HUDEP-2 (cell line): ENCODE measurements at regions not wholly inside any gene's neighbourhood (a gene's known extent, or its start where the extent isn't known, plus 50 kb on each side); places are given as distances from the start of the nearest gene placed in this dataset.
A peak's percentile ranks its signal among the peaks of the same experiment; 100 is the strongest.
"Not testable (repeated sequence)": the region's sequence is repeated elsewhere in the genome, so short reads cannot be mapped to it uniquely, and the experiment has no call there.

Experiments used
- DNase-seq, 76 experiments: peaks; one replicate each; lab custom pipeline; 2025; ENCODE audit not compliant: unreplicated experiment in 76 of 76; lab: John Stamatoyannopoulos, UW

DNA sequence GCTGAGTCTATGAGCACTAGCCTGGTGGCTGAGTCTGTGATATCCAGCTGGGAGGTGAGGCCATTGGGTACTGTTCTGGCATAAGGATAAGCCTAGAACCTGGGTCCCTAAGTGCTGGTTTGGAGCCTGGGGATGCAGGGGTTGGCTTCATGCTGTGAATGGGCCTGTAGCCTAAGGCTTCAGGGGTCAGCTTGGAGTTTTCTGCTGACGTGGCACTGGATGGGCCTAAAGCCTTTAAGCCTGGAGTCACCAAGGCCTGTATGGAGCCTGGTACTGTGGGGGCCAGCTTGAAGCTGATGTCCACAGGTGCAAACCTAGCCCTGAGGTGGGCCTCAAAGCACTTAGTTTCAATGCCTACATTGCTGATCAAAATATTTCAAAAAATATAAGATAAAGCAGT, 979.6 kb upstream of the POU3F4 start:
- no peak for DNase-seq

DNA sequence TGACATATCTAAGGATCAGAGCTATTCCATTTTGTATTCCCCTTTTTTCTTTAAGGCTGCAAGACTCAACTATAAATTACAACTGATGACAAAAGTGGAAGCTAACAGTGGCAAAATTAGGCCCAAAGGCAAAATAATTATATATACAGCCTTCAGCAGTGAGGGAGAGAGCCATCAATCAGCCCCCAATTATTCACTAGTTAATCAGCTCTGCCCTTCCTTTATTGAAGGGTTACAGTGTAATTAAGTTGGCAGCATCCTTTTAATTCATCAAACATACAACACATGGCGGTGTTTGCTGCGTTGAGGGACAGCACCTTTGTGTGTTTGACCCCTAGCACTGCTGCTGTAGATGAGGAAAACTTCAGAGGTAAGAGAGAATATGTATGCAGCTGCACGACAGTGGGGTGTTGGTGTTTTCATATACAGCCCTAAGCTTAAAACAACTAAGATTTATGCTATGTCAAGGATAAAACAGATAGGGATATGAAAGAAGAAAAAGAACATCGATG, 973.9 kb upstream of the POU3F4 start:
- DNase-seq: no peak

DNA sequence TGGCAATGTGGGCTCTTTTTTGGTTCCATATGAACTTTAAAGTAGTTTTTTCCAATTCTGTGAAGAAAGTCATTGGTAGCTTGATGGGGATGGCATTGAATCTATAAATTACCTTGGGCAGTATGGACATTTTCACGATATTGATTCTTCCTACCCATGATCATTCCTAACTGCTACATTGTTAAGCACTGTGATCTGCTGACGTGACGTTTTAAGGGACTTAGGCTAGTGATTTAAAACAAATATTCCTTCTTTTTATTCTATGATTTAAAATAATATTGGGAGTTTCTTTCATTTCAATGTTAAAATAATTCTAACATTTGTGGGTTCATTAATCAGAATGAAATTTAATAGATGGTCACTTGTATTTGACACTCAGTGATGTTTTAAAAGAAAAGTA, 970.9 kb upstream of the POU3F4 start:
- DNase-seq: not testable (repeated sequence)

DNA sequence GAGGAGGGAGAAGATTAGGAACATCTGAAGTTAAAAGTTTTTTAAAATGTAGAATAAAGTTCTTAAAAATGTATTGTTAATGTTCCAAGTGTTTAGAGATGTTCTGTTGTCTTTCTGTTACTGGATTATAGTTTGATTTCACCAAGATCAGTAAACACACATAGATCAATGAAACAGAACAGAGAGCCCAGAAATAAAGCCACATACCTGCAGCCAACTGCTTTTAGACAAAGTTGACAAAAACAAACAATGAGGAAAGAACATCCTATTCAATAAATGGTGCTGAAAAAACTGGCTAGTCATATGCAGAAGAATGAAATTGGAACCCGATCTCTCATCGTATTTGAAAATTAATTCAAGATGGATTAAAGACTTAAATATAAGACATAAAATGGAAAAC, 966.3 kb upstream of the POU3F4 start:
- no peak for DNase-seq

DNA sequence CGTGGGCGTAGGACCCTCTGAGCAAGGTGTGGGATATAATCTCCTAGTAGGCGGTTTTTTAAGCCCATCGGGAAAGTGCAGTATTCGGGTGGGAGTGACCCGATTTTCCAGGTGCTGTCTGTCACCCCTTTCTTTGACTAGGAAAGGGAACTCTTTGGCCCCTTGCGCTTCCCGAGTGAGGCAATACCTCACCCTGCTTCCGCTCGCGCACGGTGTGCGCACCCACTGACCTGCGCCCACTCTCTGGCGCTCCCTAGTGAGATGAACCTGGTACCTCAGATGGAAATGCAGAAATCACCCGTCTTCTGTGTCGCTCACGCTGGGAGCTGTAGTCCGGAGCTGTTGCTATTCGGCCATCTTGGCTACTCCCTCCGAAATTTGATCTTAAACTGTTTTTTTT, 955.9 kb upstream of the POU3F4 start:
- DNase-seq: not testable (repeated sequence)

DNA sequence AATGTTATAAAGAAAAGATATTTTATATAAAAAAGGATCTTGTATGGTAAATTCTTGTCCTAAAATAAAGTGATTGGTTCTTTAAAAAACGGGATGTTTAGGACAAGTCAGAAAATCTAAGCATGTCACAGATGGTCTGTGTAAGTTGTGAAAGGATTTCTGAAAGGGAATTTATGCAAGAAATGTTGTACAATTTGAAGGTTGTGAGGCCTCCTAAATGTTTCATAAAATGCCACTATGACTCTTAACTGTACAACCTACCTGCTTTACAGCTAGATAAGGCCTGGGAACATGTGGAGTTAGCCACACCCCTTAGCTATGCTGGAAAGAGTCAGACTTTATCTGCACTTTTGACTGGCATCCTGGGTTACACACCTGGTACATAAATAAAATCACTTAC, 951.5 kb upstream of the POU3F4 start:
- DNase-seq: no peak

DNA sequence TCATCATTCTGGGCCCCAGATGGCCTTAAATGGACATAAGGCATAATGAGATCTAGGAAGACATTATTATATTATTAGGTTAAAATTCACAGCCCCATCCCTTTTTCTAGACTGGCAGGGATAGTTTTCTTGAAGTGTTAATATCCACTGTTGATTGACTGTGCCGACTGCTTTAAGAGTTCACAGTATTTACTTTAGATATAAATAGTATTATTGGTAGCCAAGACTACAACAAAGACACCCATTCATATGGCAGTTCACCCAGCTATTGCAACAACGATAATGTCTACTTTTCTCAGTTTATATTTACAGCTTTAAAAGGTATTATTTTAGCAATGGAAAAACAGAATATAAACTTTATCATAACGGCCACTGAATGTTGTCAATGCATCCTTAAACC, 922.2 kb upstream of the POU3F4 start:
- DNase-seq: no peak

DNA sequence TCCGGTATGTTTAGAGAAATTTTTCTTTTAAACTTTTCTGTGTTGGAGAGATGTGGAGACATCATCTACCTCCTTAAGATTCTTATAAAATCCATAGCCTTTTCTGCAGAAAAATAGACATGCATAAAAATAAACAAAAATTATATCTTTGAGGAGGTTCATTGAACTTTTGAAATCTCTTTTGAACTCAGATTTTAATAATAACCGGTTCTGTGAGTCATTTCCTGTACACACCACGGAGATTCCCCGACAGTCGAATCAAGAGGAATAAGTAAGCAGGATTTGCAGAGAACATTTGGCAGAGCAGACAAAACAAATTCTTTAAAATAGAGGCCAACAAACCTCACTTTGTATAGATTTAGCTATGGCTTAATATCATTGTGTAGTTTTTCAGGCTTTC, 918.7 kb upstream of the POU3F4 start:
- DNase-seq: no peak

DNA sequence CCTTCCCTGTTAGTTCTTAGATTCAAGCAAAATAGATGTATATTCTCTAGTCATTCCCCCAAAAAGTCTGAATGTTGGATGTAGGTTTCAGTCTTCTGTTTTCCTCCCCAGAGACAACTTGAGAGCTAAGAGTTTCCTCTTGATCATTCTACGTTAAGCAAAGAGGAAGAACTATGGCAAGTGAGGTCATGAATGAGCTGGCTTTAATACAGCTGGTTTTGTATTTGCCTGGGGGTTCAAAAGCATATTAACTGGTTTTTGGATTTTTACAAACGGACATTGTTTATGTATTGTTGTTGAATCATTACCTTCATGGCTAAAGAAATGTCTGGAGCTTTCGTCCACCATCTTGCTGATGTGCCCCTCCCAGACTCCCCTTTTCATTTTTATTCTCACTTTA, 916.7 kb upstream of the POU3F4 start:
- no peak for DNase-seq

DNA sequence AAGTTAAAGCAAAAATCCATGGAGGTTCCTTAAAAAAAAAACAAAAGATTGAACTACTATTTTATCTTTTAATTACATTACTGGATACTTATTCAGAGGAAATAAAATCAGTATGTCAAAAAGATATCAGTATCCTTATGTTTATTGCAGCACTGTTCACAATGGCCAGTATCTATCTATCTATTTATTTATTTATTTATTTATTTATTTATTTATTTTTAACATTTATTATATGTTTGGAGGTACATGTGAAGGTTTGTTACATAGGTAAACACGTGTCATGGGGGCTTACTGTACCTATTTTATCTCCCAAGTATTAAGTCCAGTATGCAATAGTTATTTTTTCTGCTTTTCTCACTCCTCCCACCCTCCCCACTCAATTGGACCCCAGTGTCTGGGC, 881.1 kb upstream of the POU3F4 start:
- no peak for DNase-seq

DNA sequence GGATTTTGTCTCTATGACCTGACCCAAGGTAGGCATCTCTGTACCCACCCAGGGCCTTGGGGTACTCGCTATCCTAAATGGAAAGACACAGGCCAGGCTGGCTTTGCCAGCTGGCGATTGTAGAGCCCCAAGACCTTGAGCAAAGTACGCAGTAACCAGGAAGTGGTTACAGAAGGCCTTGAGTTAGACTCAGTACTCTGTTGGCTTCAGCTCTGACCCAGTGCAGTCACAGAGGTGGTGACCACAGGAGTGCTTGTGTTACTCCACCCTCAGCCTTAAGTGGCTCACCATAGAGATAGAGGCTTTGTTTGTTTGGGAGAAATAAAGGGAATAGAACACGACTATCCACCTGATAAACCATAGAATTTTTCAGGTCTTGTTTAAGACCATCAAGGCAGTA, 880.5 kb upstream of the POU3F4 start:
- no peak for DNase-seq

DNA sequence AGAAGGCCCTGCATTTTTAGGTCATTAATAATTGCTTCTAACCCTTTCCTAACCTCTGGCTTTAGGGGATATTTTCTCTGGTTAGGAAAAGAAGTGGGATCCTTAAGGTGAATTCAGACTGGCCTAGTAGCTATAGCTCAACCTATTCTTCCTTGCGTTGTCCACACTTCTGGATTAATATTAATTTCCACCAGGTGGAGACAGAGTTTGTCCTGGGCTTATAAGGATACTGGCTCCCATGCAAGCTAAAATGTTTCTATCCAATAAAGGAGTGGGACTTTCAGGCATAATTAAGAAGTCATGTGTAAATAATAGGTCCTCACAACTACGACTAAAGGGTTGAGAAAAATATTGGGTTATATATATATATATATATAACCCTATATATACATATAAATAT, 860.0 kb upstream of the POU3F4 start:
- no peak for DNase-seq

DNA sequence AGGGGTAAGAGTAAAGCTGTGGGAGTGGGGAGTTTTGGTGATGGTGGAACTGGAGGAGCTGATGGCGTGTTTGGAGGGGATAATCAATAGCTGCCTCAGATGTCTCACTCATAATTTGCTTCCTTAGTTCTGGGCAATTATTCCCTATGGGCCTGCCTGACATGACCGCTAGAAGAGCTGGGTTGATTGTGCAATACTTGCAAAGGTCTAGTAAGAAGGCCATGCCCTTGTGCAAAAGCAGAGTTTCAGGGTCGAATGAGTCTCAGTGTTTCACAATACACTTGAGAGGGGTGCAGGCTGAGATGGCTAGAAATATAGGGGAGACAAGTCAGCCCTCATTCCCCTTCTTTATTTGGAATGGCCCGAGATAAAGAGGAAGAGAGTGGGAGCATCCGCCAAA, 858.4 kb upstream of the POU3F4 start:
- no peak for DNase-seq

DNA sequence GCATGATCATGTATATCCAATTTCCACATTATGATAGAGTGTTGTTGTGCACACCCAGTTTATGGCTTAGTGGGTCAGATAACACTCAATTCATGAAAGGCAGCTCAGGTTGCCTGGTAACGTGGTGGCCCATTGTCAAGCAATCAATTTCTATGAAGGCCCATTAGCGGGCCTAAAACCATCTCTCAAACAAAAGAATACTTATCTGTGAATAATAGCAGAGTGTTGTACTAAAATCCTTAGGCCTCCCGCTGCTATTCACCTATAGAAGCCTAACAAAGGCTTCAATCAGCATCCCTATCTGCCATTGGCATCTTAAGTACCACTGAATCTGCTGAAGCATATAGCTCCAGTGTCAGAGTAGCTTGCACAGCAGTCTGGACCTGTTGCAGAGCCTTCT, 849.6 kb upstream of the POU3F4 start:
- no peak for DNase-seq

DNA sequence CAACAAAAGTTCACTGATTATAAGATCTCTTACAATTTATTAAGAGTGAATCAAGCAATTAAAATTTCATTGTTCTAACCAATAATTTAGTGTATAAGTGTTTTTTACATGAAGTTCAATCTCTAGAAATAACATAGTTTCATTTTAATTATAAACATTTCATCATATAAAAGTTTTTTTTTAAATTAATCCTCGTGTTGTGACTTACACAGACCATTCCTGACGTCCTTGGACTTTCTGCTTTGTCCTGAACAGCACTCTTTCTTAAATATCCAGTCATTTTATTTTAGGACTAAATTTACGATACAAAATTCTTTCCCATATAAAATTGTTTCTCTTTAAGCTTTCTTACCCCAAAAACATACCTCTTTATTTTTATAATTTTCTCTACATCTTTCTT, 841.7 kb upstream of the POU3F4 start:
- DNase-seq: no peak

DNA sequence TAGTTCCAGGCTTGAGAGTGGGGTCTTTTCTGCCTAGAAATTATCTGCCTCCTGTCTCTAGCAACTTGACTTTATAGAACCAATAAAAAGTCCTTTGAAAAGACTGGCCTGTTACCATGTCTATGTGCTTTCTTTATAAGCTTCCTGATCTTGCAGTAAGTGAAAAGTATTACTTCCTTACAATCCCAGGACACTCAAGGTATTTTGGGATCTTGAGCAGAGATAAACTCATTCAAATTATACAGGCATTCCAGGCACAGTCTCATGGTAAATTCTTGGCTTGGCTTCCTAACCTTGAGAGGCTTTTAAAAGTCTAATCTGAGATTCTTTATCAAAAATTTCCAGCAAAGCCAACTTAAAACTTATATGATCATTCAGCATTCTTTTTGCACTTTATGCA, 833.0 kb upstream of the POU3F4 start:
- DNase-seq: no peak

DNA sequence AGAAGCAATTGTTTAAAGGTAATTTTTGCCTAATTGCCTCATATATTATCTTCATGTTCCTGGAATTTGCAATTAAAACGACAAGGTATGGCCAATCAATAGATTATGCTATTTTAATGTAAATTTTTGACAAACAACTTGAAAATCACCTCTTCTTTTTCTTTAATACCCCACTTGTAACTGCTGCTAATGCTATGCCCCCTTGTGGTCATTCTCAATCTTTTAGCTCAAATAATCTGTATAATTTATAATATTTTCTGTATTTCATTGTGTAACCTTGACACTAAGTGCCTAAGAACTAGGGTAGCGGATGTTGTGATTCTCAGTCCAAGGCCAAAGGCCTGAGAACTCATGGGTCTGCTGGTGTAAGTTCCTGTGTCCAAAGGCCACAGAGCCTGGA, 831.7 kb upstream of the POU3F4 start:
- DNase-seq: no peak

DNA sequence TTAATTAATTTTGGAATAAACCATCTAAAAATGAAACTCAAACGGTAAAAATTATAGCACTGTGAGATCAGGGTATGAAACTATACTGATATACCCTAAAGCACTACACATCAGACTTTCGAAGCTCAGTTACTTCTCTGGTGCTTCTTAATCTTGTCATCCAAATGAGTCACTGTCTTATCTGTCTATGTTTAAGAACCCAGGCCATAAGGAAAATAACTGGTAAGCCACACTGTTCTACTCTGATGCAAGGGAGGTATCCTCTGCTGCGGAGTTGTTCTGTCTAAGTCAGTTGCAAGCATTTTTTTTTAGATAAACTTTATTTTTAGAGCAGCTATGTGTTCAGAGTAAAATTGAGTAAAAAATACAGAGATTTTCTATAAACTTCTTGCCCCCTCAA, 830.8 kb upstream of the POU3F4 start:
- peak in 1 of 76 experiments; percentile 2 for DNase-seq

DNA sequence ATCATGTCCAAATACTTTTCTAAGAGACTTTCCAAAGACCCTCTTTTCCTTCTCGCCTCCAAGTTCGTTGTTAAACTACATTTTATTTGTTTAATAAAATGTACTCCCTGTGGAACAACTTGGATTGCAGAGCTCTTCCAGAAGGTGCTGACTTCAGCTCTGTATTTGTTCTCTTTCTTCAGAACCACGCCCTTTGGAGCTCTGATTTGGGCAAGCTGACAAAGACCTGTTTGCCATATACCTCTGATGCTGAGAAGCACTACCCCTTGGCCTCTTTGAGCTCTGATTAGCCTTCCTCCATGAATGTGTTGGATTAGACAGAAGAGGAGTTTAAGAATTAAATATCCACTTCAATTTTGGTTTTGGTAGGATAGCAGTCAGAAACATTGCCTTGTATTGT, 815.1 kb upstream of the POU3F4 start:
- DNase-seq: no peak

DNA sequence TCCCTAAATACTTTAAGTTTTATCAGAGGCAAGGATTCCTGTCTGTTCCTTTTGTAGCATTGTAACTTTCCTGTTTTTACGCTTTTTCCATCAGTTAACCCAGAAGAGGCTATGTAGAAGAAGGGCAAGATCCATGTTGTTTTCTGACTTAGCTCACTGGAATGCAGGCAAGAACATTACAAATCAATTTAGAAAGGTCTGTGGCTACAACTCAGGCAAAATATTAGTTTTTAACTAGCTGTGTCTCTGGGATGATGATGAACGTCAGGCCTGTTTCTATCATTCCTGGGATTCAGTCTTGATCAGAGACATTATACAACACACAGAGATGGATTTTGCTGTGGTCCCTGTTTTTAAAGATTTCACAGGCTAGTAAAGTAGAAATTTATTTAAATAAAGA, 813.0 kb upstream of the POU3F4 start:
- no peak for DNase-seq

DNA sequence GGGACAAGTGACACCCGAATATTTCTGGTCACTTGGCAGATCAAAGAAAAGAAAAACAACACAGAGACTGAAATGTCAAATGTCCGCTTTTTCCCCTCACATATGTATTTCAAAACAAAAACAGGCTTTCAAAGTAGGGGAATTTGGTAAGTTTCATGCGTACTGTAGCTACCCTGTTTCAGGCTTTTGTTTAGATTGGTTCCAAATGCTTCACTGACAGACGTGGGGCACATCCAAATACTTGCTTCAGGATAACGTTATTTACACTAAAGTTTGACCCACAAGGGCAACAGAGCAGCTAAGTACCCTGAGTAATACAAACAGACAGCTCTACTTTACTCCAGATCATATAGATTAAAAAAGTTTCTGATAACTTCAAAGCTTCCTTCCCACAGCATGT, 804.5 kb upstream of the POU3F4 start:
- DNase-seq: no peak

DNA sequence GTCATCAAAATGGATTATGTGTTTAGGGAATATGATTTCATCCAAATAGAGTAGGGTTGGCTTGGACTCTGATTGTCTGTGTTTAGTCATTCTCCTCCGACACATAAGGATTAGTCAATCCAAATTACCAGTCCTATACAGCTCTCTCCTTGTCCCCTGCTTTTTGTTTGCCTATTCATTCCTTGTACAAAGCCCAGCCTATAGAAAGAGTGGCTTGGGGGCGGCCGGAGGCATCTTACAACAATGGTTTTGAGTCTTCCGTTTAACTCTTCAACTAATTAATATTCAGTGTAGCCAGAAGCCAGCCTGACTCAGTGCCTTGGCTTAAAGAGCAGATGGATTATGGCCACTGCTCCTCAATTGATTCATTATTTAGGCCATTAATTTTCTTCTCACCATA, 796.6 kb upstream of the POU3F4 start:
- DNase-seq: no peak

DNA sequence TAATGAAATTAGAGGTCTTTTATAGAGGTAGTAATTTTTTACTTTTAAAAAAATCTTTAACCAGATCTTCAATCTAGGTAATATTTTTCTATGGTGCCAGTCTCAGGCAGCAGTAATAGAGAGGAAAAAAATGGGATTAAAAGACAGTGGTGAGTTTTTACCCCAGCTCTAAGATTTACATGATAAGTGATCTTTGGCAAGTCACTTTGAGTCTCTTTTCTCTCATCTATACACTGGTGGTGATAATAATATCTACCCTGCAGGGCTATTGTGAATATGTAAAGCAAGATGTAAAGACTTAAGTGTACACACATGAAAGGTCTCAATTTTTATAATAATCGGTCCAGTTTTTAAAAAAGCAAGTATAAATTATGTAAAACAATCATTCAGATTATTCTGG, 786.2 kb upstream of the POU3F4 start:
- DNase-seq: no peak

DNA sequence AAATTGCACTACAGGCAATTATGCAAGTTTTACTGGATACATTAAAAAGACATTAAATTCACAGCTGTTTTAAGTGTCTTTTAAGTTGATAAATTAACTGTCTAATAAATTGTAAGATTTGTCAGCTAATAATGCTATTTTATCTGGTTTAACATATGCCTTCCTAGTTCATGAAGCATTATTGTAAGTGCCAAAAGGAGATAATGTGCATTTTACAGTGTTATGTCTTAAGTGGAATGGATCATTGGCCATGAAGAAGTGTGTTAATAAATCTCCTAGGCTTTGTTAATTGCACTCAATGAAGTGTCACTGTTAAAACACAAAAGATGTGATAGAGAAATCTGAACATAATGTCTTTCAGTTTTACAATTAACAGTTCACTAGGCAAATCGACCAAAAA, 784.3 kb upstream of the POU3F4 start:
- no peak for DNase-seq
